ENCODE measurements at regions not wholly inside any gene's neighbourhood (a gene's known extent, or its start where the extent isn't known, plus 50 kb on each side); places are given as distances from the start of the nearest gene placed in this dataset.

DNA sequence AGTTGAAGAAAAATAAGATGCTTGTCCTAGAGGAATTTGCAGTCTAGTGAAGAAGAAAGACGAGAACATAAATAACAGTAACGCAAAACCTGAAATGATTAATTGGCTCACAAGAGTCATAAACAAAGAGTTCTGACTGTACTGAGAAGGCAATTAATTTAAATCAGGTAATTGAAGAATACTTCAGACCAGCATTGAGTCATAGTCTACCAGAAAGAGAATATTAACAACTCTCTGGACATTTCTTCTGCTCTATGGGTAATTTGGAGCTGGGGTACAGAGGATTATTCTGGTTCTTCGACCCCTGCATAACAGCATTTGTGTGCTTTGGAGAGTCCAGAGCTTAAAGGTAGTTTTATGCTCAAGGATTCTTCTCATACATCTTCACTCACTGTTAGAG is 390.3 kb upstream of the DCN start:
- TF ChIP-seq, protein P1, sequence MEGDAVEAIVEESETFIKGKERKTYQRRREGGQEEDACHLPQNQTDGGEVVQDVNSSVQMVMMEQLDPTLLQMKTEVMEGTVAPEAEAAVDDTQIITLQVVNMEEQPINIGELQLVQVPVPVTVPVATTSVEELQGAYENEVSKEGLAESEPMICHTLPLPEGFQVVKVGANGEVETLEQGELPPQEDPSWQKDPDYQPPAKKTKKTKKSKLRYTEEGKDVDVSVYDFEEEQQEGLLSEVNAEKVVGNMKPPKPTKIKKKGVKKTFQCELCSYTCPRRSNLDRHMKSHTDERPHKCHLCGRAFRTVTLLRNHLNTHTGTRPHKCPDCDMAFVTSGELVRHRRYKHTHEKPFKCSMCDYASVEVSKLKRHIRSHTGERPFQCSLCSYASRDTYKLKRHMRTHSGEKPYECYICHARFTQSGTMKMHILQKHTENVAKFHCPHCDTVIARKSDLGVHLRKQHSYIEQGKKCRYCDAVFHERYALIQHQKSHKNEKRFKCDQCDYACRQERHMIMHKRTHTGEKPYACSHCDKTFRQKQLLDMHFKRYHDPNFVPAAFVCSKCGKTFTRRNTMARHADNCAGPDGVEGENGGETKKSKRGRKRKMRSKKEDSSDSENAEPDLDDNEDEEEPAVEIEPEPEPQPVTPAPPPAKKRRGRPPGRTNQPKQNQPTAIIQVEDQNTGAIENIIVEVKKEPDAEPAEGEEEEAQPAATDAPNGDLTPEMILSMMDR (conservative IDR thresholded peaks at IDR 0.05; ENCODE audit: low read depth, low read length): no peak
- DNase-seq (ENCODE audit: low read depth): no peak
- H3K4me3 ChIP-seq (ENCODE audit: low read depth, low read length): no peak overlapping the region

- DNase-seq (ENCODE audit: low read depth): no peak
- TF ChIP-seq, protein P1 (conservative IDR thresholded peaks at IDR 0.05; ENCODE audit: low read depth, low read length): no peak
- no peak overlapping the region for H3K4me3 ChIP-seq (ENCODE audit: low read depth, low read length)
Measured at GRCh38 chr12:91567100-91567485, 384.5 kb upstream of the DCN start.

DNA sequence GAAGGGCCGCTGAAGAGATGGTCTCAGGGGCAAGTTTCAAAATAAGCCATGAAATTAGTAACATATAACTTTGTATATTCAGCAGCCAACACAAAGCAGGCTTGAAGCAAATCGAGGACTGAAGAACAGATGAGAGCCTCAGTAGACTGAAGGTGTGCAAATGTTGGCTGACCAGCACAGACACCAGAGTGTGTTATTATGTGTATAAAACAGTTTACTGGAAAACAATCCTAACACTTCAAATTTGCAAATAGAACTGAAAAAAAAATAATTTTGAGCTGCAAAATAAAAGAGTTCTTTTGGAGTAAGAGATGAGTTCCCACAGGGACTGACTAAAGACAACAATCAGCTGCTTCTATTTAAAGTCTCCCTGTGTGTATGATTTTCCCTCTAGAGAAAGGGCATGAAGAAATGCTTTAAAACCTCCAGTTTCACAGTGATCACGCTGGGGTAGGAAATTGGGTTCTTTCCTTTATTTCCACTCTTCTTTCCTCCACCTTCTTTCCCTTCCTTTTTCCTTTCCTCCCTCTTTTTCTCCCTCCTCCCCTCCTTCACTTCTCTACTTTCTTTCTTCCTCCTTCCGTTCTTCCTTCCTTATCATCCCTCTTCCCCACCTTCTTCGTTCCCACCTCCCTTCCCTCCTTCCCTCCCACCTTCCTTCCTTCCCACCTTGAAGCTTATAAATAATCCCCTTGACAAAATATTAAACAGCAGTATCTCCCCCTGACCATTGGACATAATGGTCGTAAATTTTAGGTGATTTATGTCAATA is 383.9 kb upstream of the DCN start:
- no peak for DNase-seq (ENCODE audit: low read depth)
- no peak overlapping the region for H3K4me3 ChIP-seq (ENCODE audit: low read depth, low read length)
- TF ChIP-seq, protein P1 (conservative IDR thresholded peaks at IDR 0.05; ENCODE audit: low read depth, low read length): no peak

GRCh38 chr12:91565846-91566245 is 383.2 kb upstream of the DCN start:
- TF ChIP-seq, protein P1 (conservative IDR thresholded peaks at IDR 0.05; ENCODE audit: low read depth, low read length): no peak
- DNase-seq (ENCODE audit: low read depth): no peak
- no peak overlapping the region for H3K4me3 ChIP-seq (ENCODE audit: low read depth, low read length)

DNA sequence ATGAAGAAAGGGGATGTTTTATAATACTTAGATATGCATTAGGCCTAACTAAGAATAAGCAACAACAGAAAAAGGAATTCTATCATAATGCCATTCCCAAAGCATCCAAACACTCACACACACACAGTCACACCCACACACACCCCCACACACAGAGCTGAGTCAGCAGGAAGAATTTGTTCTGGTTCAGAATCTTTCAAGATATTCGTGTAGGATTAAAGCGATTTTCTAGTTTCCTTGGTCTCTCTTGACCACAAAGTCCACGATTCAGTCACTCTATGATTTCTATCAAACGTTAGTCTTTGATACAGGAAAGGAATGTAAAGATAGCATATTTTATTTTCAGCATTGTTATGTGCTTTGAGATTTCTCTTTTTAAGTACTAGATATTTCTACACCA is 382.6 kb upstream of the DCN start:
- H3K4me3 ChIP-seq (ENCODE audit: low read depth, low read length): no peak overlapping the region
- no peak for DNase-seq (ENCODE audit: low read depth)
- TF ChIP-seq, protein P1 (conservative IDR thresholded peaks at IDR 0.05; ENCODE audit: low read depth, low read length): no peak

DNA sequence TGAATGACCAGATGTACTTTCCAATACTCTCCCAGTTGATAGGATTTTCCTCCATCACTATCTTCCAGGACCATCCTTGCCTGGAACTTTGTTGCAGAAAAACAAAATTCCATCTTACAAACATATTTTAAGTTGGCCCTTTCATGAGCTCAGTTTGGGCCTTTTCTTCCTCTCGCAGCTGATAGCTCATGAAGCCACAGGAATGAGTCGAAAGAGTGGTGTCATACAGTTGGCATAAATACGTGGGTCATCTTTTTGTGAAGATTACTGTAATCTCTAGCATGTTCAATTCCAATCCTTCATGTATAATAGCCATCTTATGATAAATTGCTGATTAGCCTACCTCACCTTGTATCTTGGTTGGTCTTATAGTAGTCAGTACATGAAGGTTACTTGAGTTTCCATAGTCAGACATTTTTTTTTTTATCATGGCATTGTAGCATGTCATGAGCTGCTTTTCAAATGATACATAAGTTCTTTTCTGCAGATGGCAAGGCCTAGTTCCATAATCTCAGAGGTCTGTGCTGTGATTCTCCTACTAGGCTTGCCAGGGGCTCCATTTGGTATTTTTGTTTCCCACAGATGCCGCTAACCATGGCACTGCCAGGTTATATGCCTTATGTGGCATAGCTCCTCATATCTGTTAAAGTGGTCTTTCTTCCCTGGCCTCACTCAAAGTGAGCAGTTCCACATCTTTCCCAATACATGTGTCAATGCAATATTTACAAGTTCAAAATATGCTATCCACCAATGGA is 380.6 kb upstream of the DCN start:
- H3K4me3 ChIP-seq (ENCODE audit: low read depth, low read length): no peak overlapping the region
- DNase-seq (ENCODE audit: low read depth): no peak
- TF ChIP-seq, protein P1 (conservative IDR thresholded peaks at IDR 0.05; ENCODE audit: low read depth, low read length): no peak
